ENCODE measurements at regions not wholly inside any gene's neighbourhood (a gene's known extent, or its start where the extent isn't known, plus 50 kb on each side); places are given as distances from the start of the nearest gene placed in this dataset.

DNA sequence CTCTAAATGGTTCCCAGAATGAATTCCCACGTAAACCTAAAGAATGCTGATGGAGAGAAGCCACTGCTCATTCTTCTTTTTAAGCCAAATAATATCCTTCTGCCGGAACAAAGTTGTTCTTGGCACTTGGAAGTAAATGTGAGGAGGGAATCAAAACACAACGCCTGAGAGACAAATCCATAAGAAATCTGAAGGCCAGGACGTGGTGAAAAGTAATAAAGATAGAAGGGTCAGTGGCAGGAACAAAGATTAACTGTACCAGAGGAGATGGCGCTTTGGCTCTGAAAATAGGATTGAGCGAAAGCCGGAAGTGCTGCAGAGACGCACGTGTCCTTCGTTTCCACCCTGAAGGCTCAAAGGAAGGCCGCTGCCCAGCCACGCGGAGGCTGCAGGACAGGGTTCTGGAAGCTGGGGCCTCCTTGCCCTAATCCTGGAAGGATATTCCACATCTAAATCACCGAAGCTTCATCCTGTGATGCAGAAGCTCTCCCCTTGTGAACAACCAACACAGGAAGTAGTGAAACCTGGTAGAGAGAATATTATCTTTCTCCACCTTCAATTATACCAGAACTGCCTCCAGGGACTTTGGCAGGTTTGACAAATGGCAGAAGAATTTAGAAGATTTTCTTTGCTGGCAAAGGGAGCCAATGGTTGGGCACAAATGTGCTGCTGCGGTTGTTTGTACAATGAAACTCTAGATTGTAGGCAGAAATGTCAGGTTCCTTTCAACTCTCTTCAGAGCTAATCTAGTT lies 214.6 kb upstream of the SERP2 start:
- DNase-seq = no peak

DNA sequence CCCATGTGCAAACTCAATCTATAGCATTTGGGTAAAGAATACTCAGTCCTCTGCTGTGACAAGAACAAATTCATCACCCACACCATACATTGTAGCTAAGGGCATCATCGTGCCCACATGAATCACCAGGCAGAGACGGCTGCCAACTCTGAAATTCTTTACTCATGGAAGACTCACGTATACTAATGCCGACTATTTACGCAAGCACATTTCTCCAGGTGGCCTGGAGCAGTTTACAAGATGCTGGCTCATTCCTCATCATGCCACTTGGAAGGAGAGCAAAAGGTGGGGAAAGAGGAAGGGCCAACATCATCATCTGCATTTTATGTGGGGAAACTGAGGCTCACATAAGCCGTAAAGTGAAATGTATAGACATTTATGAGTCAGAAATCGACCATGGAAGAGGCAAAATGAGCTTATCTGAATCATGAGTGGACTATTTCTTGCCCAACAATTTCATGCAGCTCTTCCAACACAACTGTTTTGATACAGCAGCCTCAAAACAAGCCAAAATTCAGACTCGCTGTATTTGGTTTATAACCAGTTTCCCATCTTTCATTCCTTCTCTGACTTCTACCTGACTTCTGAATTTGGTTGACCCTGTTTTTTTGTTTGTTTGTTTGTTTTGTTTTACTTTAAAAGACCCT lies 213.9 kb upstream of the SERP2 start:
- DNase-seq = no peak

DNA sequence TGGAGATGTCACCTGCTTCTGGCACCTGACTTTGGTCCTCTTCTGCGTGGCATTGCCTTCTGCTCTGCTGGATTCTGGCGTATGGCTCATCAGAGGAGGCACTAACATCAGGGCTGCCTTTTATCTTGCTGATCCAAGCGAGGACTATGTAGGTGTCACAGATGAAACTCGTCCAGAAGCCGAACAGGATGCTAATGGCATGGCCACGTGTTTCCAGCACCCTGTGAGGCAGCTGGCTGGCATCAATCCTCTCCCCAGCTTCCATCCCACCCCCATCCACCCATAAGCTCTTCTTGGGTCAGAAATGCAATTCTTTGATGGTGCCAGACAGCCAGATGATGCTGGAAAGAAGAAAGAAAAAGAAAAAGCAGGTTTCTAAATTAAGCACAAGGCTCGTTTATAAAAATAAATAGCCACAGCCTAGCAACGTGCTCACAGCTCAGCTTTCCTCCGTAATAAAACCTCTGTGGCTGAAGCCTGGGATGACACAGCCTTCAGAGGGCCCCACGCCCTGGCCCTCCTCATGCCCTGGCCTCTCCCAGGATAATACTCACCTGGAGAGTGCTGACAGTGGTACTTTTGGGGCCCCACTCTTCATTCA lies 212.9 kb upstream of the SERP2 start:
- DNase-seq = no peak

DNA sequence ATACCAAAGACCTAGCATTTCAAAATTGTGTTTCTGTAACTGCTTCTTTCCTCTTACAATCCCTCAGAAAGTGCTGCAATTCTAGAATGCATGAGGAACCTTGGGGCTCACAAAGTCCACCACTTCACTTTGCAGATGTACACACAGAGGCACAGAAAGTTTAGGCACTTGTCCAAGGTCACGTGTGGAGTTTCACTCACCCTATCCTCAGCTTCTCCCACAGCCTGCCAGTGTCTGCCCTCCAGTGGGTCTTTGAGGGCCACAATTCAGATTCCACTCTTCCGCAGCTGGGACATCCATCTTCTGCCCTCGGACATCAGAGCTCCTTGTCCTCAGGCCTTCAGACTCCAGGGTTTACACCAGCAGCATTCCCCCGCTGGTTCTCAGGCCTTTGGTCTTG lies 210.5 kb upstream of the SERP2 start:
- no peak for DNase-seq

DNA sequence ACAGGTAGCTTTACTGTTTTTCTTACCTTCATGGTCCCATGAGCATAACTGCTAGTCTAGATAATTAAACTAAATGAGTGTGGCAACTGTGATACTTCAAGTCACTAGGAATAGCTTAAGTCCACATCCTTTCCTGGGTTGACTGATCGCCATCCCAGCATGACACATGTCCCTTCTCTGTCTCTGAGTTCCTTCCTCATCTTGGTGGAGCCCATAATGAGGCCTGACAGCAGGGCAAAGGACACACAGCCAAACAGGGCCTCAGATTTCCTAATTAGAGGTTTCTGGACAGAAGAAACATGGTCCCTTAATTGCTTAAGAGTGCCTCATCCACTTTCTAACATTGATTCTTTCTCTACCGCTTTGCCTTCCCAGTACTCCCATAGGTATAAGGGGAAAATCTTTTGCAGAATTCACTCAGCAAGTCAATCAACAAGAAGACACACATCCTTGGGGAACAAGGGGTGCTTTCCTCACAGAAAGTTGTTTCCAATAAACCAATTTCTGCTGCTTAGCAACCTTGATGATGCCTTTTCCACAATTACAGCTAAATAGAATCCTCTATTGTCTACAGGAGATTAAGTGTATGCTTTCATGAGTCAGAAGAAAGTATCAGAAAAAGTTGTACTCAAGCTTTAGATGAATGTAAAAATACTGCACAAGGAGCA lies 208.3 kb upstream of the SERP2 start:
- no peak for DNase-seq

DNA sequence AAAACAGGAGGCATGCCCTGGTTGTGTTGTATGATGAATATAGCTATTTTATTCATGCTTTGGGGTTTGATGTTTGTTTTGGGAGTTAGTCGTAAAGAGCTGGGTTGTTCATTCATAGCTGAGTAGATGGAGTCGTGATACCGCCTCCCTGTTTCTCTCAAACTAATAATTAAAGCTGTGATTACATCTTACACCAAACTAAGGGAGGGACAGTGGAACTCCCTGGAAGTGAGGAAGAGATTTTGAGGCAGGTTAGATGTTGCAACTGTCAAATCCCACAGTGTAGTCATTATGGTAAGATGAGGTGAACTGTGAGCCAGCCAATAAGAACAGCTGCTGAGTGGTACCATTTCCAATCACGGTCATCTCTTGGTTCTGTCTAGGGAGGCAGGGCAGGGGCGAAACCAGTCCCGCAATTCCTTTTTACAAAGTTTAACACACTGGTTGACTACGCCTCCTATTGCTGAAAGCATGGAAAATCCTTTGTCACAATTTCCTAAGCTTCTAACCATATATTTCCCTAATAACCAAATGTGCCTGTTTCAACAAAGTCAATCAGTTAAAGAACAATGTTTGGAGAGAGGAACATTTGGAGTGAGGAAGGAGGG lies 207.6 kb upstream of the SERP2 start:
- no peak for DNase-seq

DNA sequence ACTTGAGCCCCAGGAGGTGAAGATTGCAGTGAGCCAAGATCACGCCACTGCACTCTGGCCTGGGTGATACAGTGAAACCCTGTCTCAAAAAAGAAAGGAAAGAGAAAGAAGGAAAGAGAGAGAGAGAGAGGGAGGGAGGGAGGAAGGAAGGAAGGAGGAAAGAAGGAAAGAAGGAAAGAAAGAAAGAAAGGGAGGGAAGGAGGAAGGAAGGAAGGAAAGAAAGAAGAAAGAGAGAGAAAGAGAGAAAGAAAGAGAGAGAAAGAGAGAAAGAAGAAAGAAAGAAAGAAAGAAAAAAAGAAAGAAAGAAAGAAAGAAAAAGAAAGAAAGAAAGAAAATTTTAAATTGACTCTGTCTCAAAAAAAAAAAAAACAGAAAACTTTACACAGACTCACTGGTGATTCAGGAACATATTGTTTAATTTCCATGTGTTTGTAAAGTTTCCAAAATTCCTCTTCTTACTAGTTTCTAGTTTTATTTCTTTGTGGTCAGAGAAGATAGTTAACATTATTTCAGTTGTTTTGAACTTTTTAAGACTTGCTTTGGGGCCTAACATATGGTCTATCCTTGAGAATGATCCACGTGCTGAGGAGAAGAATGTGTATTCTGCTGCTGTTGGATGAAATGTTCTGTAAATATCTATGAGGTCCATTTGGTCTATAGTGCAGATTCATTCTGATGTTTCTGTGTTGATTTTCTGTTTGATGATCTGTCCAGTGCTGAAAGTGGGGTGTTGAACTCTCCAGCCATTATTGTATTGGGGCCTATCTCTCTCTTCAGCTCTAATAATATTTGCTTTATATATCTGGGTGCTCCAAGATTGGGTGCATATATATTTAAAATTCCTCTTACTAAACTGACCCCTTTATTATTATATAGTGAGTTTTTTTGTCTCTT lies 204.4 kb upstream of the SERP2 start:
- no peak for DNase-seq

DNA sequence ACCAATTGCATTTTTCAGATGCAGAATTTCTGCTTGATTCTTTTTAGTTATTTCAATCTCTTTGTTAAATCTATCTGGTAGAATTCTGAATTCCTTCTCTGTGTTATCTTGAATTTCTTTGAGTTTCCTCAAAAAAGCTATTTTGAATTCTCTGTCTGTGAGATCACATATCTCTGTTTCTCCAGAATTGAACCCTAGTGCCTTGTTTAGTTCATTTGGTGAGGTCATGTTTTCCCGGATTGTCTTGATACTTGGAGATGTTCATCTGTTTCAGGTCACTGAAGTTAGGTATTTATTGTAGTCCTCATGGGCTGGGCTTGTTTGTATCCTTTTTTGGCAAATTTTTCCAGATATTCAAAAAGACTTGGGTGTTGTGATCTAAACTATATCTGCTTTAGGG lies 202.9 kb upstream of the SERP2 start:
- DNase-seq = no peak

DNA sequence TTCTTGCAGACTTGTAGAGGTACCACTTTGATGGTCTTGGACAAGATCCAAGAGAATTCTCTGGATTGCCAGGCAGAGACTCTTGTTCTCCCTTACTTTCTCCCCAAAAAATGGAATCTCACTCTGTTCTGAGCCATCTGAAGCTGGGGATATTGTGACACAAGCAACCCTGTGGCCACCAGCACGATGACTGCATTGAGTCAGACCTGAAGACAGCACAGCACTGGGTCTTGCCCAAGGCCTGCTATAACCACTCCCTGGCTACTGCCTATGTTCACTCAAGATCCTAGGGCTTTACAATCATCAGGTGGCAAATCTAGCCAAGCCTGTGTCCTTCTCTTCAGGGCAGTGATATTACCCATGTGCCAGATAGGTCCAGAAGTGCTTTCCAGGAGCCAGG lies 202.5 kb upstream of the SERP2 start:
- DNase-seq = no peak

DNA sequence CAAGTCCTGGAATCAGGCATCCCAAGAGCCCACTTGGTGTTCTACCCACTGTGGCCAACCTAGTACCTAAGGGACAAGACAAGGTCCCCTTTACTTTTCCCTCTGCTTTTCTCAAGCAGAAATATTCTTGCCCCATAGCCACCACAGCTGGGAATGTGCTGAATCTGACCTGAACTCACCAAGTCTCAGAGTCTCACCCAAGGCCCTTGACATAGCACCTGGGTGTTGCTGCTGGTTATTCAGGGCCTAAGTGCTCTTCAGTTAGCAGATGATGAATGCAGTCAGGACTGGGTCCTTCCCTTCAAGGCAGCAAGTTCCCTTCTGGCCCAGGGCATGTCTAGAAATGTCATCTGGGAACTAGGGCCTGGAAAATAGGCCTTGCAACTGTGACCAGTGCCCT lies 201.8 kb upstream of the SERP2 start:
- DNase-seq = no peak

DNA sequence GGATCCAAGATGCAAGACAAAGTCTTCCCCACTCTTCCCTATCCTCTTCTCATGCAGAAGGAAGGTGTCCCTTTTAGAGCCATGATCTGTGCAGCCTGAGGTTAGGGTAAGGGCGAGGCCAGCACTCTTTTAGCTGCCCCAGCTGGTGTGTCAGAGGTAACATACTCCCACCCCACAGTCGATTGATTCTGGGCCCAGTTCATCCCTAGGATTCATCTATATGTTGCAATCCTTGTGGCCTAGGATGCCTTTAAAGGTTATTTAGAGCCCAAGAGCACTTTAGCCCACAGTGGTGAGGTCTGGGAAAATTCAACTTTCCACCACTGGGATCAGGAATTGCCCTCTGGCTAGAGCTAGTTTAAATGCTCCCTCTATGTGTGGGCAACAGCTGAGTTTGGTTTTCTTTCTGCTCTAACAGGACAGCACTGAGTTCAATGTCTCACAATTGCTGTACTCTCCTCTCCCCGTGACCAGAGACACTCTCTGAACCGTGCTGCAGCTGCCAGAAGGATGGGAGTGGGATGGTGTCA lies 201.3 kb upstream of the SERP2 start:
- DNase-seq = no peak

DNA sequence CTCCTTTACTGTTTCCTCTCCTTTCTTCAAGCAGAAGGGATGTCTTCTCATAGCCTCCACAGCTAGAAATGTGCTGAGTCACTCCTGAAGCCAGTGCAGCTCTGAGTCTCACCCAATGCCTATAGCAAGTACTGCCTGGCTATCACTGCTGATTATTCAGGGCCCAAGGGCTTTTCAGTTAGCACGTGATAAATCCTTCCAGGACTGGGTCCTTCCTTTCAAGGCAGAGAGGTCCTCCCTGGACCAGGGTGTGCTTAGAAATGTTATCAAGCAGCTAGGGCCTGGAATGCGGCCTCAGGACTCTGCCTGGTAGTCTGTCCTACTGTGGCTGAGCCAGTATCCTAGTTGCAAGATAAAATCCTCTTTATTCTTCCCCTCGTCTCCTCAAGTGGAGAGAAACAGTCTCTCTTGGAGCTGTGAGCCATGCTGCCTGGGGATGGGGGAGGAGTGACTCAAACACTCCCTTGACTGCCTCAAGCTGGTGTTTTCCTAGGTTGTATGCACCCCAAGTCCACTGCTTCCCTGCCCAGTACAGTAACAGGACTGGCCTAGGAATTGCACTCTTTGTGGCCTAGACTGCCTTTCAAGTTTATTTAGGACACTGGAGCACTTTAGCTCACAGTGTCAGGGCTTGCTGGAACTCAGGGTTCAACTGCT lies 198.7 kb upstream of the SERP2 start:
- DNase-seq = no peak

DNA sequence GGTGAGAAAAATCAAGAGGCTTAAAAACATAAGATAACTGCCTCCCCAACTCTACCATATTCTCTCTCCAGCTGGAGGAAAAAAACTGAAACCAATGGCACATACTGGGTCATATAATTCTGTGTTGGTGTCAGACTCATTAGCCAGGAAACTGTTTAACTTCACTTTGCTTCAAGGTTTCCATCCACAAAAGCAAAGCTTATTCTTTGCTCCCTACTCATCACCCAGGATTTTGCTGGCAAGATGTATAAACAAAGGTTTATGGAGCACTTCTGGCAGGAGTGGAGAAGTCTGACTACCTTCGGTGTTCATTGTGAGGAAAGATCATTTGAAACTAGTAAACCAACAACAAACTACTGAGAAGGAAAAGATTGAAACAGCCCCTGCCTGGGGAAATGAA lies 197.5 kb upstream of the SERP2 start:
- DNase-seq = no peak

DNA sequence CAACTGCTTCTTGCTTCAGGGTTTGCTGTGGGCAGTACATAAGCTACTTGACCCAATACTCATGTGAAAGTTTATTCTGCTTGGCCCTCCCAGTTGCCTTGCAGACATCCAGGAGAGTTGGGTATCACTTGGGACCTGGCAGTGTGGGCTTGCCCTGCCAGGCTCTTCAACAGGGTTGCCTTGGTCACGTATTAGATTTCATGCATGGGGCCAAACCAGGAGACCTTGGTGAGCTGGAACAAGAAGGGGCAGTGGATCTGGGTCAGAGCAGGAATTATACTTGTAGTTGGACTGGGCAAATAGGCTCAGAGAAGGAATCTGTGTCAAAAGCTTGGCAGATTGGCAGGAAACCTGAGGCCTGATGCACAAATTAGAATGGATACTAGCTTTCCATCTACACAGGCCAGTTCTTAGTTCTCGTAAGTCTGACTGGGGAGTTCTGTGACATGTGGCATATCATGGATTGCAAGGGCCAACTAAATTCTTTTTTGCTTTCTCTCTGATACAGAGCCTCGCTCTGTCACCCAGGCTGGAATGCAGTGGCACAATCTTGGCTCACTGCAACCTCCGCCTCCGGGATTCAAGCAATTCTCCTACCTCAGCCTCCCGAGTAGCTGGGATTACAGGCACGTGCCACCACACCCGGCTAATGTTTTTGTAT lies 192.6 kb upstream of the SERP2 start:
- DNase-seq = no peak

DNA sequence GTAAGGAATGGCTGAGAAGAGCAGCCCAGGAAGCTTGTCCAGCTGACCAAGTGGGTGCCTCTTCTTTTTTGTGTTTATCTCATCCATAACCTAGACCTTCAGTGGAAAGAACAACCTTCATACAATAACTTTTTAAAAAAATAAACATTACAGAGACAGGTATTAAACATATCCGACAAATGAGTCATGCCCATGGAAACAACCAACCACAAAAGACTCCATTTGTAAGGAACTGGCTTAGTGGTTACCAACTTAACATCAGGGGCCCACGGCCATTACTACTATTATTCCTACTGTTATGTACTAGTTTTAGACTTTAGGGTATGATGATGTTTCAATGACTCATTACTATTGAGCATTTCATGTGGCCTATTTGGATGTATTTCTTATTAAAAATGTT lies 191.7 kb upstream of the SERP2 start:
- no peak for DNase-seq

DNA sequence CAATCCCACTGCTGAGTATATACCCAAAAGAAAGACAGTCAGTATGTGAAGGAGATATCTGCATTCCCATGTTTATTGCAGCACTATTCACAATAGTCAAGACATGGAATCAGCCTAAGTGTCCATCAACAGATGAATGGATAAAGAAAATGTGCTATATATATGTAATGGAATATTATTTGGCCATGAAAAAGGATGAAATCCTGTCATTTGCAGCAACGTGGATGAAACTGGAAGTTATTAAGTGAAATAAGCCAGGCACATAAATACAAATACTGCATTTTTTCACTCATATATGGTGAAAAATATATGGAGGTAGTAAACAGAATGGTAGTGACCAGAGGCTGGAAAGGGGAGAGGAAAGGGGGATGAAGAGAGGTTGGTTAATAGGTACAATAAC lies 188.9 kb upstream of the SERP2 start:
- no peak for DNase-seq

DNA sequence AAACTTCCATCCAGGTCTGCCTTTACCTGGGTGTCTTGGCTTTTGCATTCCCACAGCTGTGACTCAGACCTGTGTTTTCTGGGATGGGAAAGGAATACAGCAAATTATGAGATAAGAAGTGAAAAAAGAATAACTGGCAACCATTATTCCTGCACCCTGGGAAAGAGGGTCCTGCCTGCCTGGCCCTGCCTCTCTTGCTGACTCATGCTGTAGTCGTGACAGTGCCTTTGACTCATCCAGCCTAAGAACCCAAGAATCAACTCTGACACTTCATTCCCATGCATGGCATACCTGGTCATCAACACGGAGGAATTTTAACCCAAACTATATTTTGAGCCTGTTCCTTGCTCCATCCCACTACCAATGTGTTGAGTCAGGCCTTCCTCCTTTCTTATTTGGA lies 185.4 kb upstream of the SERP2 start:
- no peak for DNase-seq

DNA sequence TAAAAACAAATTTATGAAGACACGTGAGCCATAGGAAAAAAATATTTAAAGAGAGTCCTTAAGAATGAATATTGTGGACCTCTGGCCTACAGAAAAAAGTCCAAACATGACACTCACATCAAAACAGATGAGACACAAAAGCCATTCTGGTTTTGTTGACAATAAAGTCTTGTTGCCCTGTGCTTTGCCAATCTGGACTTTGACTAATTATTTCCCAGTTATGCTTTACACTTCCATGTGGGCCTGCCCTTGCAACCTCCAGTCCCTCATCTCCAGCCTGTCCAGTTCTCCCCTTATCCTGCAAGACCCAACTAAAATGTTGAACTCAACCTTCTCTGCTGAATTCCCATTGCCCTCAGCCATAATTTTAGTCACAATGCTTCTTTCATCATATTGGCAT lies 184.5 kb upstream of the SERP2 start:
- no peak for DNase-seq

DNA sequence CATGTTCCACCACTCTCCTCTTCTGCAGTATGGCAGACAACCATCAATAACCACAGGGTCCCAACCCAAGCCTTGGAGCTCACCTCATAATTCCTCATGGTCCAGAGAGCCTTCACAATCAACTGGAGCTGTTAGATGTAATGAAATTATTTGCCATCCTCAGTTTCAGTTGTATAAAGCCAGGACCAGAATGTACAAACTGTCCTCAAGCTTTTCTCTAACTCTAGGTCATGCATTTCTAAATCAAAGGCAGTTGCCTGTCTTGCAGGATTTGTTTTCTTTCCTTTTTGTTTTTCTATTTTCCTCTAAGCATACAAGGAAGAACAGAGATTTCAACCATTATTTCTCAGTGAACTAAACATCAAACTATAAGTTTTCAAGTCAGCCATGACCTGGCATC lies 182.5 kb upstream of the SERP2 start:
- no peak for DNase-seq

DNA sequence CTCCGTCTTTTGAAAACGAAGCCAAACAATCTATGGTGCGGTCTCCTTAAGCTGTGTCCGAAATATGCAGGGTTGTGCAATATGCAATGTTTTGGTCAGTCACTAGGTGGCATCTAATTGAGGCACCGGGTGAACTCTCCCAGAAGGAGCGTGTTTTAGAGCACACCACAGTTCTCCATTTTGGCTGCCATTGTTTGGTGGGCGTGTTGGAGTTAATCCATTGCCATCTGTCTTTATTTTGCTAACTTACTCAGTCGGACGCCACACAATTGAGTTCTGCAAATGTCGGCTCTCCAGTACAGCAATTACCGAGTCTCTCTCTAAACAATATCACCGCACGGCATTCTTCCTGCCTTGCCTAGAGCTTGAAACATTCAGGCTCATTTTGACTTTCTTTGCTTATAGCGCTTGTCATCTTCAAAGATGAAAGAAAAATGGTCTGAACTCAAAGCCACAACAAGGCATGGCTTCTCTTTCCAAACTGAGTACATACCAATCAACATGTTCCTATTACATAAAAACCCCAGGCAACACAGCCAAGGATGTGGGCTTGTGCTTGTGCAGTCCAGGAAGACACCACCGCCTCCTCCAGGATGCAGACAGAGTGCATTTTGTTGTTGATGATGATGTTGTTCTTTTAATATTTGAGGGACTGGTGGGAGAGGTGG lies 182.0 kb upstream of the SERP2 start:
- DNase-seq = peak; percentile 52

DNA sequence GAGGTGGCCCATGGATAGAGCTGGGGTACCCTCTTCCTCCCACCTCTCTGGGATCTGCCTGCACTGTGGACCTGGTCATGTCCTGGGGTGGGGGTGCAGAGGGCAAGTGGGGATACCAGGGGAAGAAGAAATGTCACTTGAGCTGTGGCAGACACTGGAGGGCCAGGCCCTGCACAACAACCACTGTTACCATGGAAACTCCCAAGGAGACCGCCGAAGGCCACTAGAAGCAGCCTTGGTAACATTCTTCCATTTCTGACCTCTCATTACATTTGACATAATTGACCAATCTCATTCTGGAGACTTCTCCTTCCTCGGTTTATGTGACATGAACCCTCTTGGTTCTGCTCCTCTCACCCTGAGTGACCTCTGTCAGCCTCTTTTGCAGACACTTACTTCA lies 179.9 kb upstream of the SERP2 start:
- no peak for DNase-seq
